Osteoblast (primary cell): ENCODE measurements at regions not wholly inside any gene's neighbourhood (a gene's known extent, or its start where the extent isn't known, plus 50 kb on each side); places are given as distances from the start of the nearest gene placed in this dataset.

Experiments used
- DNase-seq: peaks from one replicate; pipeline ENCODE4 v3.0.0; 2011; ENCODE audit warnings: low spot score, mixed read lengths; ENCODE audit not compliant: insufficient read length; ENCODE audit errors: missing footprints
- H2AFZ ChIP-seq: 2 replicates; pipeline ENCODE4 v1.6.0; 2011; ENCODE audit warnings: mild to moderate bottlenecking, low read length
- H3K27ac ChIP-seq: 2 replicates; pipeline ENCODE4 v1.5.1; 2011; ENCODE audit warnings: mild to moderate bottlenecking, low read depth, low read length, moderate library complexity
- H3K27me3 ChIP-seq: 2 replicates; pipeline ENCODE4 v1.6.0; 2012; ENCODE audit warnings: mild to moderate bottlenecking, control low read depth, inconsistent platforms, low read length, moderate library complexity; ENCODE audit not compliant: insufficient read depth
- H3K36me3 ChIP-seq: 2 replicates; pipeline ENCODE4 v1.5.1; 2011; ENCODE audit warnings: mild to moderate bottlenecking, low read length, control low read depth, moderate library complexity; ENCODE audit not compliant: insufficient read depth
- H3K4me1 ChIP-seq: 2 replicates; pipeline ENCODE4 v1.5.1; 2011; ENCODE audit warnings: mild to moderate bottlenecking, low read length, control low read depth, moderate library complexity; ENCODE audit not compliant: insufficient read depth
- H3K4me2 ChIP-seq: 2 replicates; pipeline ENCODE4 v1.6.0; 2011; ENCODE audit warnings: mild to moderate bottlenecking, low read length; ENCODE audit not compliant: insufficient read depth
- H3K4me3 ChIP-seq: fragments of 200-600 bp; sonication (generic); 3 replicates; pipeline ENCODE4 v1.5.1; 2012; ENCODE audit warnings: mild to moderate bottlenecking, low read length, inconsistent platforms; ENCODE audit not compliant: insufficient read depth
- H3K79me2 ChIP-seq: 2 replicates; pipeline ENCODE4 v1.6.0; 2012; ENCODE audit warnings: mild to moderate bottlenecking, low read length, control low read depth, inconsistent platforms; ENCODE audit not compliant: insufficient read depth
- H3K9me3 ChIP-seq: 2 replicates; pipeline ENCODE4 v1.5.1; 2011; ENCODE audit warnings: low read depth, low read length, control low read depth
- H4K20me1 ChIP-seq: 2 replicates; pipeline ENCODE4 v1.6.0; 2012; ENCODE audit warnings: mild to moderate bottlenecking, low read length, control low read depth; ENCODE audit not compliant: insufficient read depth
- CTCF ChIP-seq: IDR thresholded peaks from 2 replicates; pipeline ENCODE4 v1.5.1; 2011; ENCODE audit warnings: mild to moderate bottlenecking, low read depth, low read length, moderate library complexity; ENCODE audit errors: extremely low read depth

DNA sequence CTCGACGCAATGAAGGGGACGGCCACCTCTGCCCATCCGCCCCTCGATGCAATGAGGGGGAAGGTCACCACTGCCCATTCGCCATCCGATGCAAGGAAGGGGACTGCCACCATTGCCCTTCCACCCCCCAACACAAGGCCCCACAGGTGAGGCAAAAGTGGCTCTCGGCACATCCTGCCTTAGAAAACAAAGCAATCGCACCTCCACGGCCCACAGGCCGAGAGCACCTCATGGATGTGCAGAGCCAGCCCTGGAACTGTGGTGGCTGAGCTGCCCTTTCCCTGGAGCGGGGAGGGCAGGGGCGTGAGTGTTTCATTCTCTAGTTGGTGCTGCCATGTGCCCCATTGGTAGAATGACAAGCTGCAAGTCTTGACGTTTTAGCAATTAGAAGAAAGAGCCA is 320.6 kb upstream of the SALL3 start:
- no peak overlapping the region for H3K4me3 ChIP-seq
- peak; percentile 37 for DNase-seq
- H3K27ac ChIP-seq, result no peak overlapping the region
- no peaks in the 10 kb centered on the region for H3K36me3 ChIP-seq
- H2AFZ ChIP-seq, result no peak overlapping the region
- H3K4me2 ChIP-seq, result no peak overlapping the region
- TF ChIP-seq CTCF, result no peak
- no peaks in the 10 kb centered on the region for H3K79me2 ChIP-seq
- H3K4me1 ChIP-seq, result no peaks in the 10 kb centered on the region
- H3K9me3 ChIP-seq, result no peaks in the 10 kb centered on the region
- H4K20me1 ChIP-seq, result no peaks in the 10 kb centered on the region
- H3K27me3 ChIP-seq, result no peaks in the 10 kb centered on the region

- DNase-seq, result no peak
- H3K36me3 ChIP-seq, result no peaks in the 10 kb centered on the region
- H3K4me2 ChIP-seq, result no peak overlapping the region
- H3K4me1 ChIP-seq, result no peaks in the 10 kb centered on the region
- no peaks in the 10 kb centered on the region for H3K79me2 ChIP-seq
- H3K27ac ChIP-seq, result no peak overlapping the region
- H3K9me3 ChIP-seq, result no peaks in the 10 kb centered on the region
- no peak overlapping the region for H3K4me3 ChIP-seq
- no peak for TF ChIP-seq CTCF
- H3K27me3 ChIP-seq, result no peaks in the 10 kb centered on the region
- H4K20me1 ChIP-seq, result no peaks in the 10 kb centered on the region
- no peak overlapping the region for H2AFZ ChIP-seq
Observed at GRCh38 chr18:78659748-78660147, 319.9 kb upstream of the SALL3 start.

DNA sequence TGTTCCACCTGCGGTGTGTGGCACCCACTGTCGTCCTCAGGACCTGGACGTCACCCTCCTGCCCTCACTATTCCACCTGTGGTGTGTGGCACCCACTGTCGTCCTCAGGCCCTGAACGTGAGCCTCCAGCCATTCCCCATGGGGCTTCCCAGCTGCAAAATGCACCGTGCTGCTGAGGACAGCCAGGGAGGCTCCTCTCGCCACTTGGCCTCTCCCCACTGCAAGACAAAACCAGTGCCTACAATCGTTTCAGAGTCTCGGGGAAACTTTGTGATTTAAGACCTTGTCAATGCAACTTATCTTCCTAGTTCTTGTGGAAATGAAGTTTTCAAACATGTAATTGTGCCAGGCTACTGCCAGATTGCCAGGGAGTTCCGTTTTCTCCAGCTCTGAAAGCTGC is 319.3 kb upstream of the SALL3 start:
- no peak overlapping the region for H3K4me3 ChIP-seq

GRCh38 chr18:78661316-78661715 is 318.3 kb upstream of the SALL3 start:
- no peaks in the 10 kb centered on the region for H3K4me1 ChIP-seq
- no peaks in the 10 kb centered on the region for H3K9me3 ChIP-seq

More for the DNA sequence above, 319.3 kb upstream of the SALL3 start:
- H3K4me2 ChIP-seq, result no peak overlapping the region
- no peaks in the 10 kb centered on the region for H3K4me1 ChIP-seq
- H3K9me3 ChIP-seq, result no peaks in the 10 kb centered on the region
- DNase-seq, result peak; percentile 66
- no peak for TF ChIP-seq CTCF
- no peak overlapping the region for H3K27ac ChIP-seq
- no peaks in the 10 kb centered on the region for H3K36me3 ChIP-seq
- no peaks in the 10 kb centered on the region for H3K27me3 ChIP-seq
- no peaks in the 10 kb centered on the region for H4K20me1 ChIP-seq
- H2AFZ ChIP-seq, result no peak overlapping the region
- no peaks in the 10 kb centered on the region for H3K79me2 ChIP-seq

More at GRCh38 chr18:78661316-78661715, 318.3 kb upstream of the SALL3 start:
- TF ChIP-seq CTCF, result no peak
- H4K20me1 ChIP-seq, result no peaks in the 10 kb centered on the region
- H2AFZ ChIP-seq, result no peak overlapping the region
- no peaks in the 10 kb centered on the region for H3K27me3 ChIP-seq
- no peaks in the 10 kb centered on the region for H3K36me3 ChIP-seq
- no peak for DNase-seq
- no peak overlapping the region for H3K4me3 ChIP-seq
- no peak overlapping the region for H3K27ac ChIP-seq
- no peaks in the 10 kb centered on the region for H3K79me2 ChIP-seq
- no peak overlapping the region for H3K4me2 ChIP-seq
